ENCODE measurements at regions not wholly inside any gene's neighbourhood (a gene's known extent, or its start where the extent isn't known, plus 50 kb on each side); places are given as distances from the start of the nearest gene placed in this dataset.

DNA sequence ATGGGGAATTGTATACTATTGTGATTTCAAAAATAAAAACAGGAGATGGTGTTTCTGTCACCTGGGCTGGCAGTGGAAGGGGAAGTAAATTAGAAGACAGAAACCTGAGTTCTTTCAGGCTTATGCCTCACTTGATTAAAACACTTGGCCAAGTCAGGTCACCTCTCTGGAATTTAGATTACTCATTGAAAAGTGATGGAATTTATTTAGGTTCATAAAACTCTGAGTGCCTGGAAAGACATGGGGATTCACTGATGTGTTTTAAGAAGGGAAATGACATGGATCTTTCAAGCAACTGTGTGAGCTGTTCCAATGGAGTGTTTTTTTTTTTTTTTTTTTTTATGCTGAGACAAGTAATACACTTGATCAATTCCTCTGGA lies 400.1 kb downstream of the TMEM135 start:
- Histone ChIP-seq H3K9ac (ENCODE audit: low read length) (no peak overlapping the region), H3K79me2 (replicated peaks; ENCODE audit: insufficient read depth, low read length) (no peaks in the 10 kb centered on the region), H4K20me1 (ENCODE audit: insufficient read depth) (no peaks in the 10 kb centered on the region), H3K27me3 (ENCODE audit: insufficient read depth, low read depth, low read length) (no peaks in the 10 kb centered on the region), H3K4me2 (ENCODE audit: low read length) (no peak overlapping the region), H3K9me3 (ENCODE audit: low read length) (no peaks in the 10 kb centered on the region), H3K27ac (ENCODE audit: low read length) (no peak overlapping the region), H3K4me3 (ENCODE audit: low read length) (no peak overlapping the region), H3K36me3 (ENCODE audit: insufficient read depth, low read length) (no peaks in the 10 kb centered on the region), H3F3A (ENCODE audit: insufficient read depth, low read length, poor library complexity, severe bottlenecking) (no peaks in the 10 kb centered on the region), H3K9me2 (ENCODE audit: insufficient read depth, low read length) (no peaks in the 10 kb centered on the region), H2AFZ (ENCODE audit: low read depth, low read length) (no peak overlapping the region)
- no peak for TF ChIP-seq EZH2 (IDR thresholded peaks at IDR 0.05; ENCODE audit: borderline replicate concordance, insufficient read depth, low read length, poor library complexity, severe bottlenecking)
- no peak for TF ChIP-seq EP300 (conservative IDR thresholded peaks at IDR 0.05; ENCODE audit: poor library complexity, severe bottlenecking)
- TF ChIP-seq POLR2AphosphoS5 (IDR thresholded peaks at IDR 0.05): no peak
- TF ChIP-seq, protein P1, sequence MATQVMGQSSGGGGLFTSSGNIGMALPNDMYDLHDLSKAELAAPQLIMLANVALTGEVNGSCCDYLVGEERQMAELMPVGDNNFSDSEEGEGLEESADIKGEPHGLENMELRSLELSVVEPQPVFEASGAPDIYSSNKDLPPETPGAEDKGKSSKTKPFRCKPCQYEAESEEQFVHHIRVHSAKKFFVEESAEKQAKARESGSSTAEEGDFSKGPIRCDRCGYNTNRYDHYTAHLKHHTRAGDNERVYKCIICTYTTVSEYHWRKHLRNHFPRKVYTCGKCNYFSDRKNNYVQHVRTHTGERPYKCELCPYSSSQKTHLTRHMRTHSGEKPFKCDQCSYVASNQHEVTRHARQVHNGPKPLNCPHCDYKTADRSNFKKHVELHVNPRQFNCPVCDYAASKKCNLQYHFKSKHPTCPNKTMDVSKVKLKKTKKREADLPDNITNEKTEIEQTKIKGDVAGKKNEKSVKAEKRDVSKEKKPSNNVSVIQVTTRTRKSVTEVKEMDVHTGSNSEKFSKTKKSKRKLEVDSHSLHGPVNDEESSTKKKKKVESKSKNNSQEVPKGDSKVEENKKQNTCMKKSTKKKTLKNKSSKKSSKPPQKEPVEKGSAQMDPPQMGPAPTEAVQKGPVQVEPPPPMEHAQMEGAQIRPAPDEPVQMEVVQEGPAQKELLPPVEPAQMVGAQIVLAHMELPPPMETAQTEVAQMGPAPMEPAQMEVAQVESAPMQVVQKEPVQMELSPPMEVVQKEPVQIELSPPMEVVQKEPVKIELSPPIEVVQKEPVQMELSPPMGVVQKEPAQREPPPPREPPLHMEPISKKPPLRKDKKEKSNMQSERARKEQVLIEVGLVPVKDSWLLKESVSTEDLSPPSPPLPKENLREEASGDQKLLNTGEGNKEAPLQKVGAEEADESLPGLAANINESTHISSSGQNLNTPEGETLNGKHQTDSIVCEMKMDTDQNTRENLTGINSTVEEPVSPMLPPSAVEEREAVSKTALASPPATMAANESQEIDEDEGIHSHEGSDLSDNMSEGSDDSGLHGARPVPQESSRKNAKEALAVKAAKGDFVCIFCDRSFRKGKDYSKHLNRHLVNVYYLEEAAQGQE (IDR thresholded peaks at IDR 0.05; ENCODE audit: borderline replicate concordance): no peak
- TF ChIP-seq, protein P2, sequence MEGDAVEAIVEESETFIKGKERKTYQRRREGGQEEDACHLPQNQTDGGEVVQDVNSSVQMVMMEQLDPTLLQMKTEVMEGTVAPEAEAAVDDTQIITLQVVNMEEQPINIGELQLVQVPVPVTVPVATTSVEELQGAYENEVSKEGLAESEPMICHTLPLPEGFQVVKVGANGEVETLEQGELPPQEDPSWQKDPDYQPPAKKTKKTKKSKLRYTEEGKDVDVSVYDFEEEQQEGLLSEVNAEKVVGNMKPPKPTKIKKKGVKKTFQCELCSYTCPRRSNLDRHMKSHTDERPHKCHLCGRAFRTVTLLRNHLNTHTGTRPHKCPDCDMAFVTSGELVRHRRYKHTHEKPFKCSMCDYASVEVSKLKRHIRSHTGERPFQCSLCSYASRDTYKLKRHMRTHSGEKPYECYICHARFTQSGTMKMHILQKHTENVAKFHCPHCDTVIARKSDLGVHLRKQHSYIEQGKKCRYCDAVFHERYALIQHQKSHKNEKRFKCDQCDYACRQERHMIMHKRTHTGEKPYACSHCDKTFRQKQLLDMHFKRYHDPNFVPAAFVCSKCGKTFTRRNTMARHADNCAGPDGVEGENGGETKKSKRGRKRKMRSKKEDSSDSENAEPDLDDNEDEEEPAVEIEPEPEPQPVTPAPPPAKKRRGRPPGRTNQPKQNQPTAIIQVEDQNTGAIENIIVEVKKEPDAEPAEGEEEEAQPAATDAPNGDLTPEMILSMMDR (IDR thresholded peaks at IDR 0.05; ENCODE audit: poor library complexity, severe bottlenecking): no peak
- no peak for TF ChIP-seq RAD21 (conservative IDR thresholded peaks at IDR 0.05)

DNA sequence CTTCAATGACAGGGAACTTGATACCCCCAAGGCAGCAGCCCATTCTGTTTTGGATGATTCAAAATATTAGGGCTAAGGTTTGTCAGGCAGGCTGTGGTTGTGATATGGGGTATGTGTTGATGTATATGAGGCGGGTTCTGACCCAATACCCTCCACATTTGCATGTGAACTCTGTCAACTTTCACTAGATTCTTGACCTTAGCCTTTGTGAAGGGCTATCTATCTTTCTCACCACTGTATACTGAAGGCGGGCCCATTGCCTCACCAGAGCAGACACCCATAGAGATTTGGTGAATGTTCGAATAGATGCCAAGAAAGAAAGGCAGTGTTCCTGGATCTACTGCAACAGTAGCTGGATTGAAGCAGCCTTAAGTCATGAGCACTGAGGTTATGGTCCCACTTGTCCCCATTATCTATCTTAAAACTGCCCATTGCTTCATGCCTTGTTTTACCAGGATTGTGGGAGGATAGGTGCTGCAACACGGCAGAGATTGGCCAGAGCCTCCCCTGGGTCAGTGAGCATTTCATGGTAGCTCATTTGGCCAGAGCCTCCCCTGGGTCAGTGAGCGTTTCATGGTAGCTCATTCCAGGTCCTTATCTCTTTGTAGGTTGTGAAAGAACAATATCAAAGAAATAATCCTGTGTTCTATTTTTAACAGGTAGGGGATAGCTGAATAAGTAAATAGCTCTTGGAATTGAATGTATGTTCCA lies 399.6 kb downstream of the TMEM135 start:
- H3K4me2 ChIP-seq (ENCODE audit: low read length): no peak overlapping the region
- no peak overlapping the region for H3K9ac ChIP-seq (ENCODE audit: low read length)
- H3K27me3 ChIP-seq (ENCODE audit: insufficient read depth, low read depth, low read length): no peaks in the 10 kb centered on the region
- no peak overlapping the region for H3K4me3 ChIP-seq (ENCODE audit: low read length)
- H3K36me3 ChIP-seq (ENCODE audit: insufficient read depth, low read length): no peaks in the 10 kb centered on the region
- TF ChIP-seq TAF1 (IDR thresholded peaks at IDR 0.05; ENCODE audit: low read depth): no peak
- no peaks in the 10 kb centered on the region for H3K9me2 ChIP-seq (ENCODE audit: insufficient read depth, low read length)
- no peaks in the 10 kb centered on the region for H3K9me3 ChIP-seq (ENCODE audit: low read length)
- no peaks in the 10 kb centered on the region for H3K79me2 ChIP-seq (replicated peaks; ENCODE audit: insufficient read depth, low read length)
- no peak overlapping the region for H3K27ac ChIP-seq (ENCODE audit: low read length)
- H2AFZ ChIP-seq (ENCODE audit: low read depth, low read length): no peak overlapping the region
- no peaks in the 10 kb centered on the region for H3F3A ChIP-seq (ENCODE audit: insufficient read depth, low read length, poor library complexity, severe bottlenecking)
- H4K20me1 ChIP-seq (ENCODE audit: insufficient read depth): no peaks in the 10 kb centered on the region

DNA sequence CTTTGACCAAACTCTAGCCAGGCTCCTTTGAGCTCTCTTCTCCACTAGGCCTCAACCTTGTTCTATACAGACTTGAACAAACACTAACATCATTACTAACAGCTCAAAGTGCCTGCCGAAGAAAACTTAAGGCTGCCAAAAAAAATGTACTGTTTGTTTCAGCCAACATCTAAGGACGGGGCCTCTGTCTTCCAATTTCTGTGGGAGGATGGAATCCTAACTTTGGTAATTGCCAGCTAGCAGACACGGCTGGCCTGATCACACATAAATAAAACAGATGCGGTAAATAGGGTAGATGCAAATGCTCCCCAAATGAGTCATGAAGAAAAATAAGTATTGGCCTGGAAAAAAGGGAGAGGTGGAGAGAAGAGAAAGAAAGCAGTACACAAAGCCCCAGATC lies 394.3 kb downstream of the TMEM135 start:
- Histone ChIP-seq H3K4me3 (ENCODE audit: low read length) (no peak overlapping the region), H3K79me2 (replicated peaks; ENCODE audit: insufficient read depth, low read length) (no peaks in the 10 kb centered on the region), H3K9me2 (ENCODE audit: insufficient read depth, low read length) (no peaks in the 10 kb centered on the region), H3K9me3 (ENCODE audit: low read length) (no peaks in the 10 kb centered on the region), H3K9ac (ENCODE audit: low read length) (no peak overlapping the region), H3K36me3 (ENCODE audit: insufficient read depth, low read length) (no peaks in the 10 kb centered on the region), H3K27ac (ENCODE audit: low read length) (no peak overlapping the region), H2AFZ (ENCODE audit: low read depth, low read length) (no peak overlapping the region), H4K20me1 (ENCODE audit: insufficient read depth) (no peaks in the 10 kb centered on the region), H3F3A (ENCODE audit: insufficient read depth, low read length, poor library complexity, severe bottlenecking) (no peaks in the 10 kb centered on the region), H3K27me3 (ENCODE audit: insufficient read depth, low read depth, low read length) (no peaks in the 10 kb centered on the region), H3K4me2 (ENCODE audit: low read length) (no peak overlapping the region)
- TF ChIP-seq MXI1 (conservative IDR thresholded peaks at IDR 0.05; ENCODE audit: poor library complexity, severe bottlenecking) (no peak), EP300 (conservative IDR thresholded peaks at IDR 0.05; ENCODE audit: poor library complexity, severe bottlenecking) (no peak), POLR2AphosphoS5 (IDR thresholded peaks at IDR 0.05) (no peak), RAD21 (conservative IDR thresholded peaks at IDR 0.05) (no peak), TAF1 (IDR thresholded peaks at IDR 0.05; ENCODE audit: low read depth) (no peak), SMC3 (conservative IDR thresholded peaks at IDR 0.05; ENCODE audit: poor library complexity) (no peak), EZH2 (IDR thresholded peaks at IDR 0.05; ENCODE audit: borderline replicate concordance, insufficient read depth, low read length, poor library complexity, severe bottlenecking) (no peak)
- TF ChIP-seq, protein P1 (IDR thresholded peaks at IDR 0.05; ENCODE audit: borderline replicate concordance): no peak
- TF ChIP-seq, protein P2 (IDR thresholded peaks at IDR 0.05; ENCODE audit: poor library complexity, severe bottlenecking): no peak

All from neural cell (in vitro differentiated cells).